ENCODE measurements at regions not wholly inside any gene's neighbourhood (a gene's known extent, or its start where the extent isn't known, plus 50 kb on each side); places are given as distances from the start of the nearest gene placed in this dataset.

DNA sequence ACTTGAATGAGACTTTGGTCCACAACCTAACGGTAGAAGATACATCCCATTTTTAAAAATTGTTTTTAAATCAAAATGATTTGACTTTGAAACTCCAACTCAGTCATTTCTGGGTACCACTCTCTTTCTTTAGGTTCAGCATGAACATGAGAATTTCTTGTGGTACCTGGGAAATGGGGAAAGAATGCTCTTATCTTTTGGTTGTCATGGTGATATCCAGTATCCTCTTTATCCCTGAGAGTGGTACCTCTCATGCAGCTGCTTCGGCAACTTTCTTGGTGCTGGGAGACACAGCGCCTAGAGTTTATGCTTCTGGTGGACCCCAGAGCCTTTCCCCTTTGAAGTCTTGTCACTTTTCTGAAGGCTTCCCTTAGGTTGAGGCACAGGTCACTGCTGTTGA, 465.1 kb upstream of the FAT1 start:
- Histone ChIP-seq H3F3A (ENCODE audit: insufficient read depth) (no peaks in the 10 kb centered on the region), H3K9me2 (replicated peaks; ENCODE audit: insufficient read depth, low read length) (no peaks in the 10 kb centered on the region), H3K36me3 (ENCODE audit: low read length) (no peaks in the 10 kb centered on the region), H3K9ac (ENCODE audit: low read length) (no peak overlapping the region), H4K20me1 (ENCODE audit: low read depth, low read length) (no peaks in the 10 kb centered on the region), H3K79me2 (ENCODE audit: insufficient read depth, low read length) (no peaks in the 10 kb centered on the region), H2AFZ (ENCODE audit: low read depth, low read length, severe bottlenecking) (no peak overlapping the region), H3K27ac (ENCODE audit: low read depth, low read length) (no peak overlapping the region), H3K27me3 (ENCODE audit: low read length) (no peaks in the 10 kb centered on the region), H3K4me3 (ENCODE audit: insufficient read depth, low read length, poor library complexity, severe bottlenecking) (no peak overlapping the region), H3K9me3 (ENCODE audit: insufficient read depth, low read length) (0 out of 2 replicates have a peak, but pooled peaks cover 3% of the 10 kb centered on the region), H3K4me2 (ENCODE audit: low read depth, low read length, poor library complexity, severe bottlenecking) (no peak overlapping the region)
- TF ChIP-seq, protein P1, sequence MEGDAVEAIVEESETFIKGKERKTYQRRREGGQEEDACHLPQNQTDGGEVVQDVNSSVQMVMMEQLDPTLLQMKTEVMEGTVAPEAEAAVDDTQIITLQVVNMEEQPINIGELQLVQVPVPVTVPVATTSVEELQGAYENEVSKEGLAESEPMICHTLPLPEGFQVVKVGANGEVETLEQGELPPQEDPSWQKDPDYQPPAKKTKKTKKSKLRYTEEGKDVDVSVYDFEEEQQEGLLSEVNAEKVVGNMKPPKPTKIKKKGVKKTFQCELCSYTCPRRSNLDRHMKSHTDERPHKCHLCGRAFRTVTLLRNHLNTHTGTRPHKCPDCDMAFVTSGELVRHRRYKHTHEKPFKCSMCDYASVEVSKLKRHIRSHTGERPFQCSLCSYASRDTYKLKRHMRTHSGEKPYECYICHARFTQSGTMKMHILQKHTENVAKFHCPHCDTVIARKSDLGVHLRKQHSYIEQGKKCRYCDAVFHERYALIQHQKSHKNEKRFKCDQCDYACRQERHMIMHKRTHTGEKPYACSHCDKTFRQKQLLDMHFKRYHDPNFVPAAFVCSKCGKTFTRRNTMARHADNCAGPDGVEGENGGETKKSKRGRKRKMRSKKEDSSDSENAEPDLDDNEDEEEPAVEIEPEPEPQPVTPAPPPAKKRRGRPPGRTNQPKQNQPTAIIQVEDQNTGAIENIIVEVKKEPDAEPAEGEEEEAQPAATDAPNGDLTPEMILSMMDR (IDR thresholded peaks at IDR 0.05; ENCODE audit: insufficient read depth, low read length, poor library complexity, severe bottlenecking) = no peak
- no peak for TF ChIP-seq EZH2phosphoT487 (conservative IDR thresholded peaks at IDR 0.05; ENCODE audit: low read length)

DNA sequence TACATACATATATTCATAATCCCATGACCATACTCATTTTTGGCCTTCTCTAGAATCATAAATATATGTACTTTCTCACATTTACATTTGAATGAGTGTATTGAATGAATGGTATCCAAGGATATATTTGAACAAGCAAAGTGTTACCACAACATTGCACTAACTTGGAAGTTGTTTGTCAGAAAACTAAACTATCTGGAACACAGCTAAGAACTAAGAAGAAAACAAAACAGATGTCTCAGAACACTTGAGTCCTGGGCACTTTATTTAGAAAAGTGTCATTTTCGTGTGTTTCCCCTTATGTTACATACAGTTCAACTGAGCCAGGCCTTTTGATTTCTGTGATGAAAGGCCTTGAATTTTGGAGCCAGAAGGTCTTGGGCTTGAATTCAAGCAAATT, 466.7 kb upstream of the FAT1 start:
- Histone ChIP-seq H3K4me2 (ENCODE audit: low read depth, low read length, poor library complexity, severe bottlenecking) (no peak overlapping the region), H3K36me3 (ENCODE audit: low read length) (no peaks in the 10 kb centered on the region), H3K27ac (ENCODE audit: low read depth, low read length) (no peak overlapping the region)

DNA sequence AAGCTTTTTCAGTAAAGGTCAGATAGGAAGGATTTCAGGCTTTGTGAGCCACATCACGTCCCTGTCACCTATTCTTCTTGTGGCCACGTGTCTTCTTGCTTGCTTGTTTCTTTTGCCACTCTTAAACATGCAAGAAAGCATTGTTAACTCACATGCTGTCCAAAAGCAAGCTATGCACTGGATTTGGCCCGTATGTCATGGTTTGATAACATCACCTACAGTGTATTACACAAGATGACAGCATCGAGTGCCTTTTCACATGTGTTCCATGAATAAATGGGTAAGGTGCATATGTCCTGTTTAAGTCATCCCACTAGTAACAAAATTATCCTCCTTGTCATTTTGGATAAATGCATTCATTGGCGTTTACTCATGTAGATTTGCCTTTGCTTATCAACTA, 468.0 kb upstream of the FAT1 start:
- no peak overlapping the region for H3K4me2 ChIP-seq (ENCODE audit: low read depth, low read length, poor library complexity, severe bottlenecking)
- H4K20me1 ChIP-seq (ENCODE audit: low read depth, low read length) = no peaks in the 10 kb centered on the region
- H3K27me3 ChIP-seq (ENCODE audit: low read length) = no peaks in the 10 kb centered on the region
- TF ChIP-seq EZH2phosphoT487 (conservative IDR thresholded peaks at IDR 0.05; ENCODE audit: low read length) = no peak
- TF ChIP-seq, protein P1 (IDR thresholded peaks at IDR 0.05; ENCODE audit: insufficient read depth, low read length, poor library complexity, severe bottlenecking) = no peak
- H3K9me3 ChIP-seq (ENCODE audit: insufficient read depth, low read length) = 0 out of 2 replicates have a peak, but pooled peaks cover 3% of the 10 kb centered on the region
- H3K36me3 ChIP-seq (ENCODE audit: low read length) = no peaks in the 10 kb centered on the region
- H3F3A ChIP-seq (ENCODE audit: insufficient read depth) = no peaks in the 10 kb centered on the region
- no peak overlapping the region for H3K4me3 ChIP-seq (ENCODE audit: insufficient read depth, low read length, poor library complexity, severe bottlenecking)
- no peak overlapping the region for H3K9ac ChIP-seq (ENCODE audit: low read length)
- H2AFZ ChIP-seq (ENCODE audit: low read depth, low read length, severe bottlenecking) = no peak overlapping the region
- H3K9me2 ChIP-seq (replicated peaks; ENCODE audit: insufficient read depth, low read length) = no peaks in the 10 kb centered on the region
- H3K27ac ChIP-seq (ENCODE audit: low read depth, low read length) = no peak overlapping the region
- H3K79me2 ChIP-seq (ENCODE audit: insufficient read depth, low read length) = no peaks in the 10 kb centered on the region

More for the DNA sequence above, 466.7 kb upstream of the FAT1 start:
- Histone ChIP-seq H3K9me2 (replicated peaks; ENCODE audit: insufficient read depth, low read length) (no peaks in the 10 kb centered on the region), H3K9me3 (ENCODE audit: insufficient read depth, low read length) (0 out of 2 replicates have a peak, but pooled peaks cover 3% of the 10 kb centered on the region), H3K27me3 (ENCODE audit: low read length) (no peaks in the 10 kb centered on the region), H3K79me2 (ENCODE audit: insufficient read depth, low read length) (no peaks in the 10 kb centered on the region), H2AFZ (ENCODE audit: low read depth, low read length, severe bottlenecking) (no peak overlapping the region), H3F3A (ENCODE audit: insufficient read depth) (no peaks in the 10 kb centered on the region), H3K9ac (ENCODE audit: low read length) (no peak overlapping the region), H3K4me3 (ENCODE audit: insufficient read depth, low read length, poor library complexity, severe bottlenecking) (no peak overlapping the region), H4K20me1 (ENCODE audit: low read depth, low read length) (no peaks in the 10 kb centered on the region)
- no peak for TF ChIP-seq EZH2phosphoT487 (conservative IDR thresholded peaks at IDR 0.05; ENCODE audit: low read length)
- TF ChIP-seq, protein P1 (IDR thresholded peaks at IDR 0.05; ENCODE audit: insufficient read depth, low read length, poor library complexity, severe bottlenecking) = no peak

Data from SU-DHL-6 (cell line).